ENCODE measurements at regions not wholly inside any gene's neighbourhood (a gene's known extent, or its start where the extent isn't known, plus 50 kb on each side); places are given as distances from the start of the nearest gene placed in this dataset.

DNA sequence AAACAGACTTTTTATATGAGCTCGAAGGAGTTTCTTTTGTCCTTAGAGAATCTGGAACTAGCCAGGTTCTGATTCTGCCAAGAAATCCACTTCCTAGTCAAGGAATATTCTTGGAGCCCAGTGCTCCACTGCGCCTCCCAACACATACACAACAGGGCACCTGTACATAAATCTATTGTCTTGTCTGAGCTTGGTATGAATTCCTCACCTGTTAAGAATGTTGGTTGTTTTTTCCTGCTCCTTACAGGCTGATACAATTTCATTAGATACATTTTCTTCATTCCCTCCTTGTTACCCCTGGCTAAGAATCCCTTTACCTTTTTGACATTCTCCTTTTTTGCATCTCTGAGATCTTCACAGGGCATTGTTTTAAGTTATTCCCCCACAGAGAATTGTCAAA, 56.0 kb upstream of the FZD7 start:
- Mint-ChIP-seq H3K9me3 (no peaks in the 10 kb centered on the region), H3K27me3 (peaks cover 11% of the 10 kb centered on the region), H3K4me3 (no peak overlapping the region), H3K4me1 (ENCODE audit: low read depth) (no peaks in the 10 kb centered on the region), H3K36me3 (ENCODE audit: low read depth) (no peaks in the 10 kb centered on the region), H3K27ac (no peak overlapping the region)
- ATAC-seq (no peak), DNase-seq (no peak)
- TF ChIP-seq, protein P1, sequence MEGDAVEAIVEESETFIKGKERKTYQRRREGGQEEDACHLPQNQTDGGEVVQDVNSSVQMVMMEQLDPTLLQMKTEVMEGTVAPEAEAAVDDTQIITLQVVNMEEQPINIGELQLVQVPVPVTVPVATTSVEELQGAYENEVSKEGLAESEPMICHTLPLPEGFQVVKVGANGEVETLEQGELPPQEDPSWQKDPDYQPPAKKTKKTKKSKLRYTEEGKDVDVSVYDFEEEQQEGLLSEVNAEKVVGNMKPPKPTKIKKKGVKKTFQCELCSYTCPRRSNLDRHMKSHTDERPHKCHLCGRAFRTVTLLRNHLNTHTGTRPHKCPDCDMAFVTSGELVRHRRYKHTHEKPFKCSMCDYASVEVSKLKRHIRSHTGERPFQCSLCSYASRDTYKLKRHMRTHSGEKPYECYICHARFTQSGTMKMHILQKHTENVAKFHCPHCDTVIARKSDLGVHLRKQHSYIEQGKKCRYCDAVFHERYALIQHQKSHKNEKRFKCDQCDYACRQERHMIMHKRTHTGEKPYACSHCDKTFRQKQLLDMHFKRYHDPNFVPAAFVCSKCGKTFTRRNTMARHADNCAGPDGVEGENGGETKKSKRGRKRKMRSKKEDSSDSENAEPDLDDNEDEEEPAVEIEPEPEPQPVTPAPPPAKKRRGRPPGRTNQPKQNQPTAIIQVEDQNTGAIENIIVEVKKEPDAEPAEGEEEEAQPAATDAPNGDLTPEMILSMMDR (IDR thresholded peaks at IDR 0.05), result no peak
- intact Hi-C loops (cut with micrococcal nuclease), result no loop called here
- CTCF ChIA-PET, result interaction anchor here (0.6 kb wide), 1 partner anchor 65 kb away, joined by 3 read pairs; no protein-coding TSS in a partner anchor
- POLR2A ChIA-PET, result no interaction called here

DNA sequence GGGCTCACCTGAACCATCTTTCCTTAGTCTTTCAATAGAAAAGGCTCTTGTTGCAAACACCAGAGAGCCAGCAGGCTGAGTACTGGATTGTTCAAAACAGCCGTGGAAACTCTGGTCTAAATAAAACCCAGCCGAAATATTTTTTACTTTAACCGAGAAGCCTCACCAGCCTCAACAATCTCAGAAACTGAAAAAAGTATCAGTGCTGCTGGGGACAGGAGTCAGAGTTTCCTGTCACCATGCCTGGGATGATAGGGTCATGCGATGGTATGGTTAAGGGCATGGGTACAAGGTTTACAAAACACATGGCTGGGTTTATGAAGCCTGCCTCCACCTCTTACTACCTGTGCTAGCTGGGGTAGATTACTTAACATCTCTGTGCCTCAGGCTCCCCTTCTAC, 55.3 kb upstream of the FZD7 start:
- no peaks in the 10 kb centered on the region for H3K36me3 Mint-ChIP-seq (ENCODE audit: low read depth)
- no peaks in the 10 kb centered on the region for H3K9me3 Mint-ChIP-seq
- H3K4me1 Mint-ChIP-seq (ENCODE audit: low read depth), result no peaks in the 10 kb centered on the region
- POLR2A ChIA-PET, result interaction anchor here (0.6 kb wide), 1 partner anchor 12 kb away, joined by 3 read pairs; no protein-coding TSS in a partner anchor
- TF ChIP-seq, protein P1 (IDR thresholded peaks at IDR 0.05), result no peak
- DNase-seq (no peak), ATAC-seq (no peak)
- H3K4me3 Mint-ChIP-seq, result no peak overlapping the region
- intact Hi-C loops (cut with micrococcal nuclease), result no loop called here
- no peak overlapping the region for H3K27ac Mint-ChIP-seq
- peaks cover 11% of the 10 kb centered on the region for H3K27me3 Mint-ChIP-seq
- CTCF ChIA-PET, result no interaction called here

DNA sequence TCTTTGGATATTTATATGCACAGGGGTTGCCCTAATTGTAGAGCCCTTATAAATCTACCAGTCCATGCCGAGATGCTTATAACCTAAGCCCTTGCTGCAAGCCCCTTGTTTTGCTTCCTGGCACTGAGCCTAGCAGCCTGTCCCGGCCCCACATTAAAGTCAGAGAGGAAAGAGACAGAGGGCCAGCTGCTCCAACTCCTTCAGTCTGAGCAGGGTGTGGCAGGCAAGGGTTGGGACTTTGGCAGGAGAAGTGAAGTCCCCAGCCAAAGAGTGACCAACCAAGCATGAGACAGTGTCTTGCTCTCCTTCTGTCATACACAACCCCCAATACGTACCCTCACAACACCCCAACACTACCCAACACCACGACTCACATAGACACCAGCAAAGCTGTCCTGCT, 54.7 kb upstream of the FZD7 start:
- TF ChIP-seq, protein P1 (IDR thresholded peaks at IDR 0.05), result no peak
- Mint-ChIP-seq H3K27ac (no peak overlapping the region), H3K27me3 (peaks cover 11% of the 10 kb centered on the region), H3K4me1 (ENCODE audit: low read depth) (no peaks in the 10 kb centered on the region), H3K9me3 (no peaks in the 10 kb centered on the region), H3K4me3 (no peak overlapping the region), H3K36me3 (ENCODE audit: low read depth) (no peaks in the 10 kb centered on the region)
- ChIA-PET POLR2A (no interaction called here), CTCF (no interaction called here)
- ATAC-seq, result no peak
- intact Hi-C loops (cut with micrococcal nuclease), result no loop called here
- DNase-seq, result no peak

GRCh38 chr2:201980389-201980821, 53.2 kb upstream of the FZD7 start:
- no peak overlapping the region for H3K4me3 Mint-ChIP-seq
- no peaks in the 10 kb centered on the region for H3K9me3 Mint-ChIP-seq
- ATAC-seq, result no peak
- H3K27ac Mint-ChIP-seq, result no peak overlapping the region
- peaks cover 3% of the 10 kb centered on the region for H3K4me1 Mint-ChIP-seq (ENCODE audit: low read depth)
- ChIA-PET POLR2A (no interaction called here), CTCF (interaction anchor here (1.5 kb wide), 1 partner anchor 120 kb away, joined by 4 read pairs; no protein-coding TSS in a partner anchor)
- DNase-seq, result no peak
- H3K36me3 Mint-ChIP-seq (ENCODE audit: low read depth), result no peaks in the 10 kb centered on the region
- intact Hi-C loops (cut with micrococcal nuclease), result no loop called here
- TF ChIP-seq, protein P1 (IDR thresholded peaks at IDR 0.05), result no peak
- peaks cover 11% of the 10 kb centered on the region for H3K27me3 Mint-ChIP-seq

DNA sequence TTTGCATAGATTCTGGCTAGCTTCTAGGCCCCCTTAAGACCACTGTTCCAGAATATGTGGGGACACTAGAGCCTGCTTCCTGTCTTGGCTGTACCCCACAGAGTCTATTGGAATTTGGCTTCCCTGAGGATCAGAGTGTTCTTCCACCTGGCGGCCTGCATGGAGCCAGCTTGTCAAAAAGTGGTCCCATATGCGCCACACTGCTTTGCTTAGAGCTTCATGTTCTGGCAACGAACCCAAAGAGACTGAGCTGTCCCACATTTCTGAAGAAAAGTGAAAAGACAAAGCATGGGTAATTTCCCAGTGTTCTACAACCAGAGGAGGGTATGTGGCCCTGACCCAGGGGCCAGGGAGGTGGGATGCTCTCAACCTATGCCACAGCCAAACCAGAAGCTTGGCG, 52.7 kb upstream of the FZD7 start:
- ATAC-seq, result no peak
- ChIA-PET POLR2A (interaction anchor here (0.6 kb wide), 1 partner anchor 547 kb away, joined by 3 read pairs; no protein-coding TSS in a partner anchor), CTCF (interaction anchor here (1.5 kb wide), 1 partner anchor 120 kb away, joined by 4 read pairs; no protein-coding TSS in a partner anchor)
- TF ChIP-seq, protein P1 (IDR thresholded peaks at IDR 0.05), result no peak
- H3K27ac Mint-ChIP-seq, result no peak overlapping the region
- peaks cover 3% of the 10 kb centered on the region for H3K4me1 Mint-ChIP-seq (ENCODE audit: low read depth)
- no peak for DNase-seq
- H3K9me3 Mint-ChIP-seq, result no peaks in the 10 kb centered on the region
- intact Hi-C loops (cut with micrococcal nuclease), result no loop called here
- H3K27me3 Mint-ChIP-seq, result peaks cover 11% of the 10 kb centered on the region
- no peaks in the 10 kb centered on the region for H3K36me3 Mint-ChIP-seq (ENCODE audit: low read depth)
- H3K4me3 Mint-ChIP-seq, result no peak overlapping the region

Measured in activated CD8-positive, alpha-beta T cell treated with anti-CD3 and anti-CD28 coated beads for 36 hours (primary cell).